ENCODE measurements at regions not wholly inside any gene's neighbourhood (a gene's known extent, or its start where the extent isn't known, plus 50 kb on each side); places are given as distances from the start of the nearest gene placed in this dataset.

GRCh38 chr13:69600811-69601210 lies 506.8 kb upstream of the ATXN8OS start:
- no peak for TF ChIP-seq ATF3 (IDR thresholded peaks at IDR 0.05; ENCODE audit: insufficient read depth, low read depth, low read length)
- TF ChIP-seq GABPA (IDR thresholded peaks at IDR 0.05; ENCODE audit: borderline replicate concordance, insufficient read depth, low read length): no peak
- TF ChIP-seq JUND (IDR thresholded peaks at IDR 0.05; ENCODE audit: low read length): no peak

Measured in H1 (cell line).